ENCODE measurements at regions not wholly inside any gene's neighbourhood (a gene's known extent, or its start where the extent isn't known, plus 50 kb on each side); places are given as distances from the start of the nearest gene placed in this dataset.
A peak's percentile ranks its signal among the peaks of the same experiment; 100 is the strongest.

GRCh38 chr14:65320661-65321308 lies 91.7 kb upstream of the FUT8 start:
- no peak for DNase-seq (ENCODE audit: low read depth)

GRCh38 chr14:65321370-65321875 lies 91.1 kb upstream of the FUT8 start:
- DNase-seq (ENCODE audit: low read depth): no peak

- no peak for DNase-seq (ENCODE audit: low read depth)
These were observed 83.0 kb upstream of the FUT8 start for GRCh38 chr14:65329481-65329880.

- DNase-seq (ENCODE audit: low read depth): no peak
These were observed 82.6 kb upstream of the FUT8 start for GRCh38 chr14:65329911-65330310.

GRCh38 chr14:65330416-65330815 lies 82.1 kb upstream of the FUT8 start:
- DNase-seq (ENCODE audit: low read depth): no peak

GRCh38 chr14:65331652-65332051 lies 80.9 kb upstream of the FUT8 start:
- DNase-seq (ENCODE audit: low read depth): no peak

GRCh38 chr14:65332141-65332871 lies 80.2 kb upstream of the FUT8 start:
- DNase-seq (ENCODE audit: low read depth): no peak

- peak; percentile 38 for DNase-seq (ENCODE audit: low read depth)
These were observed 78.4 kb upstream of the FUT8 start for GRCh38 chr14:65333943-65334687.

GRCh38 chr14:65334765-65335410 lies 77.6 kb upstream of the FUT8 start:
- no peak for DNase-seq (ENCODE audit: low read depth)

- no peak for DNase-seq (ENCODE audit: low read depth)
These were observed 77.1 kb upstream of the FUT8 start for GRCh38 chr14:65335411-65335947.

- DNase-seq (ENCODE audit: low read depth): no peak
These were observed 76.3 kb upstream of the FUT8 start for GRCh38 chr14:65336191-65336591.

- DNase-seq (ENCODE audit: low read depth): no peak
These were observed 72.7 kb upstream of the FUT8 start for GRCh38 chr14:65339866-65340265.

GRCh38 chr14:65344011-65344410 lies 68.5 kb upstream of the FUT8 start:
- DNase-seq (ENCODE audit: low read depth): no peak

GRCh38 chr14:65345266-65345665 lies 67.3 kb upstream of the FUT8 start:
- no peak for DNase-seq (ENCODE audit: low read depth)

GRCh38 chr14:65346474-65346873 lies 66.1 kb upstream of the FUT8 start:
- no peak for DNase-seq (ENCODE audit: low read depth)

- no peak for DNase-seq (ENCODE audit: low read depth)
These were observed 65.6 kb upstream of the FUT8 start for GRCh38 chr14:65346895-65347294.

- DNase-seq (ENCODE audit: low read depth): no peak
These were observed 64.4 kb upstream of the FUT8 start for GRCh38 chr14:65348137-65348536.

- DNase-seq (ENCODE audit: low read depth): no peak
These were observed 63.4 kb upstream of the FUT8 start for GRCh38 chr14:65349100-65349499.

- no peak for DNase-seq (ENCODE audit: low read depth)
These were observed 60.9 kb upstream of the FUT8 start for GRCh38 chr14:65351493-65352194.

GRCh38 chr14:65352964-65353530 lies 59.5 kb upstream of the FUT8 start:
- DNase-seq (ENCODE audit: low read depth): no peak

- DNase-seq (ENCODE audit: low read depth): no peak
These were observed 58.4 kb upstream of the FUT8 start for GRCh38 chr14:65354131-65354530.

Measured in non-pigmented ciliary epithelial cell (primary cell).